Nephron progenitor cell (in vitro differentiated cells): ENCODE measurements at regions not wholly inside any gene's neighbourhood (a gene's known extent, or its start where the extent isn't known, plus 50 kb on each side); places are given as distances from the start of the nearest gene placed in this dataset.

Experiments used
- DNase-seq: peaks from one replicate; pipeline ENCODE4 v3.0.0; 2021
- H3K27ac Mint-ChIP-seq: 2 replicates; pipeline ENCODE4 v1.8.0; 2021; ENCODE audit warnings: mild to moderate bottlenecking, moderate library complexity, mixed read lengths
- H3K27me3 Mint-ChIP-seq: 2 replicates; pipeline ENCODE4 v1.8.0; 2021; ENCODE audit warnings: mild to moderate bottlenecking, low read depth, mixed read lengths; ENCODE audit not compliant: poor library complexity
- H3K36me3 Mint-ChIP-seq: 2 replicates; pipeline ENCODE4 v1.8.0; 2021; ENCODE audit warnings: low read depth, mixed read lengths
- H3K4me1 Mint-ChIP-seq: 2 replicates; pipeline ENCODE4 v1.8.0; 2021; ENCODE audit warnings: mixed read lengths
- H3K4me3 Mint-ChIP-seq: 2 replicates; pipeline ENCODE4 v1.8.0; 2021; ENCODE audit warnings: mild to moderate bottlenecking, moderate library complexity, mixed read lengths
- H3K9me3 Mint-ChIP-seq: 2 replicates; pipeline ENCODE4 v1.8.0; 2021; ENCODE audit warnings: mild to moderate bottlenecking, moderate library complexity, mixed read lengths
- CTCF ChIP-seq: fragments of 200-600 bp; sonication (generic); IDR thresholded peaks from 2 replicates; pipeline ENCODE4 v1.5.0; 2021; ENCODE audit warnings: antibody characterized with exemption

- H3K9me3 Mint-ChIP-seq: peaks cover 43% of the 10 kb centered on the region
- H3K27me3 Mint-ChIP-seq: no peaks in the 10 kb centered on the region
- no peak overlapping the region for H3K4me3 Mint-ChIP-seq
- H3K27ac Mint-ChIP-seq: no peak overlapping the region
- TF ChIP-seq CTCF: no peak
- peaks cover 10% of the 10 kb centered on the region for H3K4me1 Mint-ChIP-seq
- no peak for DNase-seq
- H3K36me3 Mint-ChIP-seq: peaks cover 28% of the 10 kb centered on the region
Observed at GRCh38 chr4:13248621-13249298, 235.4 kb downstream of the RAB28 start.

GRCh38 chr4:13246107-13246506, 238.0 kb downstream of the RAB28 start:
- Mint-ChIP-seq H3K27me3 (no peaks in the 10 kb centered on the region), H3K36me3 (peaks cover 28% of the 10 kb centered on the region), H3K4me3 (no peak overlapping the region), H3K27ac (no peak overlapping the region), H3K9me3 (peaks cover 43% of the 10 kb centered on the region), H3K4me1 (peaks cover 20% of the 10 kb centered on the region)
- TF ChIP-seq CTCF: no peak
- no peak for DNase-seq

GRCh38 chr4:13244444-13244843, 239.7 kb downstream of the RAB28 start:
- H3K27me3 Mint-ChIP-seq: no peaks in the 10 kb centered on the region
- no peak overlapping the region for H3K4me3 Mint-ChIP-seq
- peak overlapping the region; percentile 4 for H3K27ac Mint-ChIP-seq
- peaks cover 23% of the 10 kb centered on the region for H3K36me3 Mint-ChIP-seq
- peaks cover 40% of the 10 kb centered on the region for H3K9me3 Mint-ChIP-seq
- no peak for DNase-seq
- H3K4me1 Mint-ChIP-seq: peaks cover 25% of the 10 kb centered on the region
- TF ChIP-seq CTCF: no peak

GRCh38 chr4:13243152-13243551, 241.0 kb downstream of the RAB28 start:
- Mint-ChIP-seq H3K36me3 (peaks cover 14% of the 10 kb centered on the region), H3K4me3 (no peak overlapping the region), H3K4me1 (peaks cover 25% of the 10 kb centered on the region), H3K9me3 (peaks cover 31% of the 10 kb centered on the region), H3K27ac (no peak overlapping the region), H3K27me3 (no peaks in the 10 kb centered on the region)
- no peak for DNase-seq
- no peak for TF ChIP-seq CTCF

GRCh38 chr4:13240066-13240465, 244.1 kb downstream of the RAB28 start:
- Mint-ChIP-seq H3K4me1 (peaks cover 25% of the 10 kb centered on the region), H3K27me3 (no peaks in the 10 kb centered on the region), H3K27ac (no peak overlapping the region), H3K4me3 (no peak overlapping the region), H3K9me3 (peaks cover 4% of the 10 kb centered on the region), H3K36me3 (no peaks in the 10 kb centered on the region)
- DNase-seq: no peak
- no peak for TF ChIP-seq CTCF

GRCh38 chr4:13238936-13239335, 245.2 kb downstream of the RAB28 start:
- Mint-ChIP-seq H3K4me1 (peaks cover 20% of the 10 kb centered on the region), H3K4me3 (no peak overlapping the region), H3K9me3 (no peaks in the 10 kb centered on the region), H3K27me3 (no peaks in the 10 kb centered on the region), H3K36me3 (no peaks in the 10 kb centered on the region), H3K27ac (peak overlapping the region; percentile 24)
- no peak for TF ChIP-seq CTCF
- DNase-seq: no peak
